ENCODE measurements at regions not wholly inside any gene's neighbourhood (a gene's known extent, or its start where the extent isn't known, plus 50 kb on each side); places are given as distances from the start of the nearest gene placed in this dataset.

GRCh38 chr1:90347366-90347765 is 352.5 kb downstream of the ZNF326 start:
- in situ Hi-C loops (cut with HindIII; ENCODE audit: low pct_unique_long_range_greater_than_20kb, low sequenced_read_pairs) = no loop called here
- no peak for DNase-seq (ENCODE audit: low read depth, low spot score)

- no peak for DNase-seq (ENCODE audit: low read depth, low spot score)
These were observed 351.8 kb downstream of the ZNF326 start for GRCh38 chr1:90346757-90347156.

GRCh38 chr1:90346349-90346748 is 351.4 kb downstream of the ZNF326 start:
- in situ Hi-C loops (cut with HindIII; ENCODE audit: low pct_unique_long_range_greater_than_20kb, low sequenced_read_pairs) = no loop called here
- DNase-seq (ENCODE audit: low read depth, low spot score) = no peak

More at GRCh38 chr1:90346757-90347156, 351.8 kb downstream of the ZNF326 start:
- in situ Hi-C loops (cut with HindIII; ENCODE audit: low pct_unique_long_range_greater_than_20kb, low sequenced_read_pairs) = no loop called here

DNA sequence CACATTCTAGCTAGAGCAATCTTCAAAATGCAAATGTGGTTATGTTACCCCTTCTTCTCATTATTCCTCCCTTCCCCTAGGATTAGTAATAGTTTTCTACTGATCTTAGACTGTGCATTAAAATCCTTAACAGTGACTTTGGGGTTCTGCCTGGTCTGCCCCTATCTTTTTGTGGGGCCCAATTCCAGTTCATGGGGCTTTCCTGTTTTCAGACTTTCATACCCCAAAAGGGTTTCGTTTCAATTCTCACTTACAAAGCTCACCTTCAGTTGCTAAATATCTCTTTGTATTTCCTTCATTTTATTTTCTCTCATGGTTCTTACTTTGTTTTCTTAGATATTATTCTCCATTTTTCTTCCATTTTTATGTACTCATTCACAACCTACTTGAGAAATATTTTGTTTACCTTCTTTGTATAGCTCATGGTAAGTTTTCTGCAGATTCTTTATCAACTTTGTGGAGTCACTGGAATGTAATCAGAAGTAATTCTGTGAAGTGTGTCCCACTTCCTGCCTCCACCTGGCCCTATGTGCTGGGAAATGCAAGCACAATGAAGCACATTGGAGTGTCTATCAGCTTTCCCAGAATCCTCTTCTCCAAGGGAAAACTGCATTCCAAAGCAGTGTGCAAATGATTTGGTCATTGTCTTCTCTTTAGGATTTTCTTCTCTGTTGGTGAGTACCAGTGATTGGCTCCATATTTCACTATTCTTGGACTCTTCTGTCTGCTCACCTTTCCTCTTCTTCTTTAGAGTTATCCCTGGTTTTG is 350.2 kb downstream of the ZNF326 start:
- DNase-seq (ENCODE audit: low read depth, low spot score) = no peak
- in situ Hi-C loops (cut with HindIII; ENCODE audit: low pct_unique_long_range_greater_than_20kb, low sequenced_read_pairs) = no loop called here

- in situ Hi-C loops (cut with HindIII; ENCODE audit: low pct_unique_long_range_greater_than_20kb, low sequenced_read_pairs) = no loop called here
- peak; percentile 2 for DNase-seq (ENCODE audit: low read depth, low spot score)
These were observed 346.6 kb downstream of the ZNF326 start for GRCh38 chr1:90341516-90341915.

- no peak for DNase-seq (ENCODE audit: low read depth, low spot score)
- in situ Hi-C loops (cut with HindIII; ENCODE audit: low pct_unique_long_range_greater_than_20kb, low sequenced_read_pairs) = no loop called here
These were observed 345.7 kb downstream of the ZNF326 start for GRCh38 chr1:90340606-90341005.

GRCh38 chr1:90339811-90340210 is 344.9 kb downstream of the ZNF326 start:
- in situ Hi-C loops (cut with HindIII; ENCODE audit: low pct_unique_long_range_greater_than_20kb, low sequenced_read_pairs) = no loop called here

DNA sequence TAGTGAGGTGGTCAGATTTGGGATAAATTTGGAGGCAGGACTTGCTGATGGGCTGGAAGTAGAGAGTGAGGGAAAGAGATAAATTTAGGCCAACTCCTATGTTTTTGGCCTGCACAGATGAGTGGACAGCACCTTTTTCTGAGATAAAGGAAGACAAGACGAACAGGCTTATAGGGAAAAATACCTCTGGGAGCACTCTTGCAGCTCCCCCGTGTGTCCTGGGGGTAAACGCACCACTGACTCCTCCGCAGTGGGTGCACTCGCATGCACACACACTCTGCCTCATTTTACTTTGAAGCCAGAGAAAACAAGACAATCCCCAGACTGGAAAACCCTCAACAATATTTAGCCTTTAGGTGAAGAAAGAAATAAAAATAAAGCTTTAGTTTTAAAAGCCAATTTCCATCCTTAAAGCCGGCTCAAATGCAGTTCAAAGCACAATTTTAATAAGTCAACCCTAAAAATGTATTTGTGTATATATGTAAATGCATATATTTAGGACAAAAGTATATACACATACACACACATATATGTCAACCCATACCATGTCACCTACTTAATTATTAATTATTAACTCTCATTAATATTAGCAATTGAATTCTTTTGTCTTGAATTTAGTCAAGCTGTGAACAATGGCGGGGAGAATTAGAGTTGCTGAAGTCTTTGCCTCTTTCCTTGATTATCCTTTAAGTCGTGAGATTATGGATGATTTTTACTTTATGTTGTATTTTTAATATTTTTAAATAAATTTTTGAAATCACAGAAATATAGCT is 341.8 kb downstream of the ZNF326 start:
- in situ Hi-C loops (cut with HindIII; ENCODE audit: low pct_unique_long_range_greater_than_20kb, low sequenced_read_pairs) = no loop called here
- no peak for DNase-seq (ENCODE audit: low read depth, low spot score)

More at GRCh38 chr1:90339811-90340210, 344.9 kb downstream of the ZNF326 start:
- no peak for DNase-seq (ENCODE audit: low read depth, low spot score)

- no peak for DNase-seq (ENCODE audit: low read depth, low spot score)
These were observed 340.6 kb downstream of the ZNF326 start for GRCh38 chr1:90335558-90335957.

DNA sequence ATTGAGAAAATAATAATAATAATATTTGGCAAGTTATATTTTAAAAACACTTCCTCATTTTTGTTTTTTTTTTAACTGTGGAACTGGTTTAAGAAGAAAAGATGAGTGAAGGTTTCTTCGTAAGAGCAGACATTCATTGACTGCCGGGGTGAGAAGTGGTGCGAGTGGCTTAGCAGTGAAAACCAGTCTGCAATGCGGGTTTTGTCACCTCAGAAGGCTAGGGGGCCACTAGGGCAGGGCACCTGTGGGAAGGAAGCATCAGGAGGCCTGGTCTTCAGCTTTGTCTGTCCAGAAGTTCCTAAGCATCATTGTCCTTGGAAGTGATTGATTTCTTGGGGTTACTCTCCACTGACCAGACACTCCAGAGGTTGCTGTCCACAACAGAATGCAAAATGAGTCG is 339.2 kb downstream of the ZNF326 start:
- in situ Hi-C loops (cut with HindIII; ENCODE audit: low pct_unique_long_range_greater_than_20kb, low sequenced_read_pairs) = no loop called here

More at GRCh38 chr1:90335558-90335957, 340.6 kb downstream of the ZNF326 start:
- in situ Hi-C loops (cut with HindIII; ENCODE audit: low pct_unique_long_range_greater_than_20kb, low sequenced_read_pairs) = no loop called here

DNA sequence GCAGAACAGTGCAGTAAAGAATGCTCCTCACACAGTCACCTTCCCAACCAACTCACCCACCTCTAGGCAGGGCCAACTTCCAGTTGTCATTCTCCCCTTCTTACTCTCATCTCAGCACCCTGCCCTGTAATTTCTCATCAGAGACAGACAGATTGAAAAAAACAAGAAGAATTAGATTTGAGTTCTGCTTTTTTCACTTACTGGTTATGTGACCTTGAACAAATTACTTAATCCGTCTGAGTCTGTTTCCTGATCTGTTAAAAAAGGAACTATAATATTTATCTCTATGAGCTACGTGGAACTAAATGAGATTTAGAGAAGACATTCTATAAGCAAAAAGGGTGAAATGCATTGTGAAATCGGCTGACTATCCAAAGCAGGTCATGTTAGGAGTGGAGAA is 330.3 kb downstream of the ZNF326 start:
- DNase-seq (ENCODE audit: low read depth, low spot score) = no peak
- in situ Hi-C loops (cut with HindIII; ENCODE audit: low pct_unique_long_range_greater_than_20kb, low sequenced_read_pairs) = no loop called here

More for the DNA sequence above, 339.2 kb downstream of the ZNF326 start:
- DNase-seq (ENCODE audit: low read depth, low spot score) = no peak

- no peak for DNase-seq (ENCODE audit: low read depth, low spot score)
- in situ Hi-C loops (cut with HindIII; ENCODE audit: low pct_unique_long_range_greater_than_20kb, low sequenced_read_pairs) = no loop called here
These were observed 327.3 kb downstream of the ZNF326 start for GRCh38 chr1:90322186-90322585.

DNA sequence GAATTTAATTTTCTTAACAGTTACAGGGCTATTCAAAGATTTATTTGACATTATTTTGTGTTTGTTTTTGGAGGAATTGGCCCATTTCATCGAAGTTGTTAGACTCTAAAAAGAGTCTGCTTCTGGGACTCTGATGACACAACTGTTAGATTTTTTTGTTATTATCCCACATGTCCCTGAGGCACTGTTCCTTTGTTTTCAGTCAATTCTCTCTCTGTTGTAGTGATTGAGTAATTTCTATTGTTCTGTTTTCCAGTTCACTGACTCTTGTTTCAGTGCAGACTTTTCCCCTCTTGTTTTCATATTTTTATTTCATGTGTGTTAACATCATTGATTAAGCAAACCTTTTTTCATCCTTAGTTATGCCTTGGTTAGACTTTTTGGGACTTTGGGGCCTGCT is 325.0 kb downstream of the ZNF326 start:
- in situ Hi-C loops (cut with HindIII; ENCODE audit: low pct_unique_long_range_greater_than_20kb, low sequenced_read_pairs) = no loop called here
- no peak for DNase-seq (ENCODE audit: low read depth, low spot score)

GRCh38 chr1:90318431-90318830 is 323.5 kb downstream of the ZNF326 start:
- in situ Hi-C loops (cut with HindIII; ENCODE audit: low pct_unique_long_range_greater_than_20kb, low sequenced_read_pairs) = no loop called here
- DNase-seq (ENCODE audit: low read depth, low spot score) = no peak

DNA sequence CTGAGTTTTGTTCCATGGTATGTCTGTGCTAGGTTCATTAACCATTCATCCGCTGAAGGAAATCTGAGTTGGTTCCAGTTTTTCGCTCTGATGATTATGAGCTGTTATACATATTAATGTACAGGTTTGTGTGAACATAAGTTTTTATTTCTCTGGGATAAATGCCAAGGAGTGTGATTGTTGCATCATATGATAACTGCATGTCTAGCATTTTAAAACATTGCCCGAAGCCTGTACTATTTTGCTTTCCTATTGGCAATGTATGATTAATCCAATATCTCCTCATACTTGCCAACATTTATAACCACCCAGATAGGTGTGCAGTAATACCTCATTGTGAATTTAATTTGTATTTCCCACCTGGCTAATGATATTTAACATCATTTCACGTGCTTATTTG is 322.7 kb downstream of the ZNF326 start:
- in situ Hi-C loops (cut with HindIII; ENCODE audit: low pct_unique_long_range_greater_than_20kb, low sequenced_read_pairs) = no loop called here
- DNase-seq (ENCODE audit: low read depth, low spot score) = no peak

- in situ Hi-C loops (cut with HindIII; ENCODE audit: low pct_unique_long_range_greater_than_20kb, low sequenced_read_pairs) = no loop called here
- DNase-seq (ENCODE audit: low read depth, low spot score) = no peak
These were observed 319.6 kb downstream of the ZNF326 start for GRCh38 chr1:90314533-90314932.

DNA sequence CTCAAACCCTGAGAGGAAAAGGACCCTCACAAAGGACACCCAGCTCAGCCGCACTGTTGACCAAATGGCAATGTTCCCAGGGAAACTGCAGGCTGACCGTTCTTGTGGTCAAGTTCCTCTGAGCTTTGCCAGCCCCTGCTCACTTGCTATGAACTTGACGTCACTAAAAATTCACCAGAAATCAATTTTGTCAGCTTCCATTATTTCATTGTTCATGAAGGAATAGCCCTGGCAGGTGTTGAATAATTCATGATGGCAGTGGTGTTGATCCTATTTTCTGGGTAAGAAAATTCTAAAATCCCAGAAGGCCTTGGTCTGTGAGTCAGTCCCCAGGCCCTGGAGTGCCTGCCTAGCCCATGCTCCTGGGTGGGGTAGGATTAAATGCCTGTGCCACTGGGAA is 318.9 kb downstream of the ZNF326 start:
- in situ Hi-C loops (cut with HindIII; ENCODE audit: low pct_unique_long_range_greater_than_20kb, low sequenced_read_pairs) = no loop called here
- no peak for DNase-seq (ENCODE audit: low read depth, low spot score)

DNA sequence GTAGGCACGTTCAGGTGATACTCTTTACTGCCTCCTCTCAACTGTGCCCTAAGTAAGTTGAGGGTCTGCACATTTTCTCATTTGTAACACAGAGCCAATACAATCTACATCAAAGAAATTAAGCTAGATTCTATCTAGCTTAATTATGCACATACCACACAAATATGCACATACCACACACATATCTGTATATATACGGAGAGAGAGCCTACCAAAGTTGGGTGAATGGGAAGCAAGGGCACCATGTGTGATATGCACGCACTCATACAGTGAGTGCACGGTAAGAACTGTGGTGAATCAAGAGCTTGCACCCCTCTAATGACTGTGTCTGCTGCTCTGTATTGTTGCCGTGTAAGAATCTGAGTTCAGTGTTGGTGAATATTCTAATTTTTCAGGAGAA is 314.9 kb downstream of the ZNF326 start:
- no peak for DNase-seq (ENCODE audit: low read depth, low spot score)
- in situ Hi-C loops (cut with HindIII; ENCODE audit: low pct_unique_long_range_greater_than_20kb, low sequenced_read_pairs) = no loop called here

- no peak for DNase-seq (ENCODE audit: low read depth, low spot score)
- in situ Hi-C loops (cut with HindIII; ENCODE audit: low pct_unique_long_range_greater_than_20kb, low sequenced_read_pairs) = no loop called here
These were observed 313.5 kb downstream of the ZNF326 start for GRCh38 chr1:90308421-90308820.

Measured in SK-MEL-5 (cell line).